HEK293 (cell line): ENCODE measurements at regions not wholly inside any gene's neighbourhood (a gene's known extent, or its start where the extent isn't known, plus 50 kb on each side); places are given as distances from the start of the nearest gene placed in this dataset.

ENCODE experiments used
- CTCF ChIP-seq: fragments of 450-650 bp; formaldehyde crosslinking; IDR thresholded peaks from 2 replicates; pipeline ENCODE4 v1.5.1; 2016; ENCODE audit warnings: missing biosample characterization, missing genetic modification characterization
- KLF17 ChIP-seq: fragments of 450-650 bp; formaldehyde crosslinking; IDR thresholded peaks from 2 replicates; pipeline ENCODE4 v1.5.1; 2016; ENCODE audit warnings: missing biosample characterization, missing genetic modification characterization
- SCRT2 ChIP-seq: fragments of 450-650 bp; formaldehyde crosslinking; IDR thresholded peaks from 2 replicates; pipeline ENCODE4 v1.5.1; 2016; ENCODE audit warnings: missing biosample characterization, missing genetic modification characterization
- SP2 ChIP-seq: fragments of 450-650 bp; formaldehyde crosslinking; IDR thresholded peaks from 2 replicates; pipeline ENCODE4 v1.5.1; 2016; ENCODE audit warnings: missing biosample characterization, missing genetic modification characterization
- ZNF140 ChIP-seq: fragments of 450-650 bp; formaldehyde crosslinking; IDR thresholded peaks from 2 replicates; pipeline ENCODE4 v1.5.1; 2016; ENCODE audit warnings: missing biosample characterization, missing genetic modification characterization
- ZNF423 ChIP-seq: fragments of 450-650 bp; formaldehyde crosslinking; IDR thresholded peaks from 2 replicates; pipeline ENCODE4 v1.5.1; 2016; ENCODE audit warnings: missing biosample characterization, missing genetic modification characterization
- ZNF488 ChIP-seq: fragments of 450-650 bp; formaldehyde crosslinking; IDR thresholded peaks from 2 replicates; pipeline ENCODE4 v1.5.1; 2016; ENCODE audit warnings: missing biosample characterization, missing genetic modification characterization
- ZNF830 ChIP-seq: fragments of 450-650 bp; IDR thresholded peaks from 2 replicates; pipeline ENCODE4 v1.5.0; 2018; ENCODE audit warnings: missing biosample characterization, missing genetic modification characterization, low read depth, mild to moderate bottlenecking, moderate library complexity

- TF ChIP-seq ZNF830 (no peak), CTCF (tag by site-specific recombination) (no peak), KLF17 (tag by site-specific recombination) (no peak), ZNF140 (tag by site-specific recombination) (no peak), ZNF488 (tag by site-specific recombination) (no peak), ZNF423 (no peak), SP2 (tag by site-specific recombination) (no peak), SCRT2 (tag by site-specific recombination) (no peak)
These were observed 135.3 kb downstream of the HFE start for GRCh38 chr6:26222571-26222970.
